ENCODE measurements at regions not wholly inside any gene's neighbourhood (a gene's known extent, or its start where the extent isn't known, plus 50 kb on each side); places are given as distances from the start of the nearest gene placed in this dataset.

- in situ Hi-C loops (cut with MboI; ENCODE audit: low pct_unique_long_range_greater_than_20kb, low sequenced_read_pairs) = no loop called here
Observed at GRCh38 chr13:61770681-61771080, 355.0 kb upstream of the PCDH20 start.

GRCh38 chr13:61768175-61768574, 352.5 kb upstream of the PCDH20 start:
- DNase-seq = no peak

More at GRCh38 chr13:61770681-61771080, 355.0 kb upstream of the PCDH20 start:
- DNase-seq = no peak

GRCh38 chr13:61766667-61767058, 351.0 kb upstream of the PCDH20 start:
- in situ Hi-C loops (cut with MboI; ENCODE audit: low pct_unique_long_range_greater_than_20kb, low sequenced_read_pairs) = no loop called here
- DNase-seq = no peak

More at GRCh38 chr13:61768175-61768574, 352.5 kb upstream of the PCDH20 start:
- in situ Hi-C loops (cut with MboI; ENCODE audit: low pct_unique_long_range_greater_than_20kb, low sequenced_read_pairs) = no loop called here

- no peak for DNase-seq
- in situ Hi-C loops (cut with MboI; ENCODE audit: low pct_unique_long_range_greater_than_20kb, low sequenced_read_pairs) = no loop called here
Observed at GRCh38 chr13:61765940-61766666, 350.5 kb upstream of the PCDH20 start.

GRCh38 chr13:61765181-61765742, 349.6 kb upstream of the PCDH20 start:
- DNase-seq = no peak
- in situ Hi-C loops (cut with MboI; ENCODE audit: low pct_unique_long_range_greater_than_20kb, low sequenced_read_pairs) = no loop called here

GRCh38 chr13:61761690-61762089, 346.0 kb upstream of the PCDH20 start:
- in situ Hi-C loops (cut with MboI; ENCODE audit: low pct_unique_long_range_greater_than_20kb, low sequenced_read_pairs) = no loop called here
- no peak for DNase-seq

- DNase-seq = no peak
- in situ Hi-C loops (cut with MboI; ENCODE audit: low pct_unique_long_range_greater_than_20kb, low sequenced_read_pairs) = no loop called here
Observed at GRCh38 chr13:61760102-61760501, 344.5 kb upstream of the PCDH20 start.

GRCh38 chr13:61756031-61756430, 340.4 kb upstream of the PCDH20 start:
- DNase-seq = no peak
- in situ Hi-C loops (cut with MboI; ENCODE audit: low pct_unique_long_range_greater_than_20kb, low sequenced_read_pairs) = no loop called here

- no peak for DNase-seq
- in situ Hi-C loops (cut with MboI; ENCODE audit: low pct_unique_long_range_greater_than_20kb, low sequenced_read_pairs) = no loop called here
Observed at GRCh38 chr13:61751039-61751438, 335.4 kb upstream of the PCDH20 start.

- DNase-seq = no peak
- in situ Hi-C loops (cut with MboI; ENCODE audit: low pct_unique_long_range_greater_than_20kb, low sequenced_read_pairs) = no loop called here
Observed at GRCh38 chr13:61738236-61738750, 322.6 kb upstream of the PCDH20 start.

GRCh38 chr13:61734683-61735082, 319.0 kb upstream of the PCDH20 start:
- no peak for DNase-seq
- in situ Hi-C loops (cut with MboI; ENCODE audit: low pct_unique_long_range_greater_than_20kb, low sequenced_read_pairs) = no loop called here

- DNase-seq = no peak
- in situ Hi-C loops (cut with MboI; ENCODE audit: low pct_unique_long_range_greater_than_20kb, low sequenced_read_pairs) = no loop called here
Observed at GRCh38 chr13:61728471-61728870, 312.8 kb upstream of the PCDH20 start.

- no peak for DNase-seq
- in situ Hi-C loops (cut with MboI; ENCODE audit: low pct_unique_long_range_greater_than_20kb, low sequenced_read_pairs) = no loop called here
Observed at GRCh38 chr13:61727767-61728166, 312.1 kb upstream of the PCDH20 start.

- in situ Hi-C loops (cut with MboI; ENCODE audit: low pct_unique_long_range_greater_than_20kb, low sequenced_read_pairs) = no loop called here
- no peak for DNase-seq
Observed at GRCh38 chr13:61725806-61726205, 310.2 kb upstream of the PCDH20 start.

- DNase-seq = no peak
- in situ Hi-C loops (cut with MboI; ENCODE audit: low pct_unique_long_range_greater_than_20kb, low sequenced_read_pairs) = no loop called here
Observed at GRCh38 chr13:61722119-61722518, 306.5 kb upstream of the PCDH20 start.

- in situ Hi-C loops (cut with MboI; ENCODE audit: low pct_unique_long_range_greater_than_20kb, low sequenced_read_pairs) = no loop called here
- no peak for DNase-seq
Observed at GRCh38 chr13:61712621-61713020, 297.0 kb upstream of the PCDH20 start.

- no peak for DNase-seq
- in situ Hi-C loops (cut with MboI; ENCODE audit: low pct_unique_long_range_greater_than_20kb, low sequenced_read_pairs) = no loop called here
Observed at GRCh38 chr13:61709258-61709657, 293.6 kb upstream of the PCDH20 start.

- in situ Hi-C loops (cut with MboI; ENCODE audit: low pct_unique_long_range_greater_than_20kb, low sequenced_read_pairs) = no loop called here
- DNase-seq = no peak
Observed at GRCh38 chr13:61706899-61707298, 291.2 kb upstream of the PCDH20 start.

- in situ Hi-C loops (cut with MboI; ENCODE audit: low pct_unique_long_range_greater_than_20kb, low sequenced_read_pairs) = no loop called here
- DNase-seq = no peak
Observed at GRCh38 chr13:61700620-61701019, 285.0 kb upstream of the PCDH20 start.

- DNase-seq = no peak
- in situ Hi-C loops (cut with MboI; ENCODE audit: low pct_unique_long_range_greater_than_20kb, low sequenced_read_pairs) = no loop called here
Observed at GRCh38 chr13:61700181-61700580, 284.5 kb upstream of the PCDH20 start.

- in situ Hi-C loops (cut with MboI; ENCODE audit: low pct_unique_long_range_greater_than_20kb, low sequenced_read_pairs) = no loop called here
- DNase-seq = no peak
Observed at GRCh38 chr13:61696676-61697075, 281.0 kb upstream of the PCDH20 start.

All from KBM-7 (cell line).